T-helper 17 cell (primary cell): ENCODE measurements at regions not wholly inside any gene's neighbourhood (a gene's known extent, or its start where the extent isn't known, plus 50 kb on each side); places are given as distances from the start of the nearest gene placed in this dataset.

Experiments
- ATAC-seq: fragments of 150-1000 bp; cut with Tn5 transposase; 2 replicates; pipeline ENCODE4 v1.10.0; 2021; ENCODE audit warnings: mild to moderate bottlenecking, moderate library complexity
- DNase-seq, 3 donors: peaks; one replicate each; pipeline versions ENCODE4 v3.0.0 to v3.0.0-alpha.2; 2020 to 2021
- H3K9me3 ChIP-seq: one replicate; pipeline ENCODE4 v1.7.0; 2013; ENCODE audit warnings: low read length, mild to moderate bottlenecking; ENCODE audit not compliant: control insufficient read depth, poor library complexity, severe bottlenecking
- H3K27ac Mint-ChIP-seq: one replicate; pipeline ENCODE4 v1.8.0; 2022; ENCODE audit warnings: mild to moderate bottlenecking, moderate library complexity, mixed read lengths
- H3K27me3 Mint-ChIP-seq: one replicate; pipeline ENCODE4 v1.8.0; 2022; ENCODE audit warnings: mixed read lengths
- H3K36me3 Mint-ChIP-seq: one replicate; pipeline ENCODE4 v1.8.0; 2022; ENCODE audit warnings: low read depth, mixed read lengths
- H3K4me1 Mint-ChIP-seq: one replicate; pipeline ENCODE4 v1.8.0; 2022; ENCODE audit warnings: mild to moderate bottlenecking, mixed read lengths
- H3K4me3 Mint-ChIP-seq: one replicate; pipeline ENCODE4 v1.8.0; 2022; ENCODE audit warnings: mild to moderate bottlenecking, moderate library complexity, mixed read lengths

DNA sequence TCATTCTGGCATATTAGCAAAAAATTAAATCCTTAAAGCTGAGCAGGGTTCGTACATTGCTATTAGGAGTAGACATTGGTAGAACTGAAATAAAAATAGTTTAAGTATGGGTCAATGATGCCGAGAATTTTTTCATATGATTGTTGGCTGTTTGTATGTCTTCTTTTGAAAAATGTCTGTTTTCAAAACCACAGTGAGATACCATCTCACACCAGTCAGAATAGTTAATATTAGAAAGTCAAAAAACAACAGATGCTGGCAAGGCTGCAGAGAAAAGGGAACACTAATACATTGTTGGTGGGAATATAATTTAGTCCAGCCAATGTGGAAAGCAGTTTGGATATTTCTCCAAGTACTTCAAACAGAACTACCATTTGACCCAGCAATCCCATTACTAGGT is 410.8 kb upstream of the TRIB2 start:
- Mint-ChIP-seq H3K4me1 (peaks cover 24% of the 10 kb centered on the region), H3K27me3 (no peaks in the 10 kb centered on the region), H3K27ac (no peak overlapping the region), H3K36me3 (no peaks in the 10 kb centered on the region), H3K4me3 (no peak overlapping the region)
- H3K9me3 ChIP-seq, result no peaks in the 10 kb centered on the region
- ATAC-seq (no peak), DNase-seq (no peak)

GRCh38 chr2:12310399-12310798 is 406.3 kb upstream of the TRIB2 start:
- Mint-ChIP-seq H3K4me1 (peaks cover 12% of the 10 kb centered on the region), H3K36me3 (no peaks in the 10 kb centered on the region), H3K4me3 (no peak overlapping the region), H3K27ac (no peak overlapping the region), H3K27me3 (no peaks in the 10 kb centered on the region)
- no peaks in the 10 kb centered on the region for H3K9me3 ChIP-seq
- ATAC-seq (no peak), DNase-seq (no peak)

DNA sequence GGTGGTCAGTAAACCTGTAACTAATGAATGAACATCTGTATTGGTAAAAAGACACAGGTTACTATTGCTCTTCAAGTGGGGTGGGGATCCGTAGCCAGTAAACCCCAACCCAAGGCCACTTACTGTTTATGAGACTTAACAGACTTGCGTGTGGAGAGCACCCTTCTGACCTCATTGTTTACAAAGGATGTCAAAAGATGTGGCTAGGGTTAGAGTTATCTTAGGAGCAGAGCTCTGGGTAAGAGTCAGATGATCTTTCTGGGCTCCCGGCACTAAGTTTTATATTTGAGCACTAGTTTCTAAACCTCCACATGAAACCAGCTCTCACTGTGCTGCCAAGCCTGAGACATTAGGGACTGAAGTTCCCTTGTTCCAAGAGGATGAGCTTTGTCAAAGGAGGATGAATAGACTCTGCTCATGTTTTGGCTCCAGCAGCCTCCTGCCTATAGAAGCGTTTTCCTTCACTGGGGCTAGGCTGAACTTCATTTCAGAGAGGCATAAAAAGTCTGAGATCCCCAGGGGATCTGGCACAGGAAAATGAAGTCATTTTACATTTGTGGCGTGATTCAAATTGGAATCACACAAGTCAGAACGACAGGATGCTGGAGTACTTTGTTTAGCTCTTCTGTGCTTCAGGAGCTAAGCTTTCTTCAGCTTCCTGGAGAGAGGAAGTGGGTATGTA is 403.1 kb upstream of the TRIB2 start:
- Mint-ChIP-seq H3K27ac (no peak overlapping the region), H3K4me1 (peaks cover 12% of the 10 kb centered on the region), H3K4me3 (no peak overlapping the region), H3K36me3 (no peaks in the 10 kb centered on the region), H3K27me3 (no peaks in the 10 kb centered on the region)
- no peak for ATAC-seq
- no peaks in the 10 kb centered on the region for H3K9me3 ChIP-seq
- no peak for DNase-seq

- Mint-ChIP-seq H3K36me3 (no peaks in the 10 kb centered on the region), H3K27ac (no peak overlapping the region), H3K4me1 (peaks cover 9% of the 10 kb centered on the region), H3K27me3 (no peaks in the 10 kb centered on the region), H3K4me3 (no peak overlapping the region)
- DNase-seq (no peak), ATAC-seq (no peak)
- no peaks in the 10 kb centered on the region for H3K9me3 ChIP-seq
These were observed 402.5 kb upstream of the TRIB2 start for GRCh38 chr2:12314127-12314760.

DNA sequence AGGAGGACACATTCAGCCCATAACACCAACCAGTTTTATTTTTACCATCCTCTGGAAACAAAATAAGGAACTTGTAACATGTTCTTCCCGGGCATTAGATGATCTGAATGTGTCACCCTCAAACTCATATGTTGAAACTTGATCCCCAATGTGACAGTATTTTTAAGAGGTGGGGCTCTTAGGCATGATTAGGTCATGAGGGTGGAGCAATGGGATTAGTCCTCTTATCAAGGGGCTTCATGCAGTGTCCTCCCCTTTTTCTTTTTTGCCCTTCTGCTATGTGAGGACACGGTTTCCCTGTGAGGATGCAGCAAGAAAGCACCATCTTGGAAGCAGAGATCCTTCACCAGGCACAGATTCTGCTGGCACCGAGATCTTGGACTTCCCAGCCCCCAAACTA is 401.5 kb upstream of the TRIB2 start:
- Mint-ChIP-seq H3K36me3 (no peaks in the 10 kb centered on the region), H3K4me3 (no peak overlapping the region), H3K4me1 (peaks cover 9% of the 10 kb centered on the region), H3K27me3 (no peaks in the 10 kb centered on the region), H3K27ac (no peak overlapping the region)
- DNase-seq (no peak), ATAC-seq (no peak)
- no peaks in the 10 kb centered on the region for H3K9me3 ChIP-seq

GRCh38 chr2:12316476-12316875 is 400.3 kb upstream of the TRIB2 start:
- ATAC-seq, result no peak
- no peak for DNase-seq
- H3K27me3 Mint-ChIP-seq, result no peaks in the 10 kb centered on the region
- peaks cover 2% of the 10 kb centered on the region for H3K4me1 Mint-ChIP-seq
- H3K9me3 ChIP-seq, result no peaks in the 10 kb centered on the region
- H3K4me3 Mint-ChIP-seq, result no peak overlapping the region
- H3K27ac Mint-ChIP-seq, result no peak overlapping the region
- H3K36me3 Mint-ChIP-seq, result no peaks in the 10 kb centered on the region

DNA sequence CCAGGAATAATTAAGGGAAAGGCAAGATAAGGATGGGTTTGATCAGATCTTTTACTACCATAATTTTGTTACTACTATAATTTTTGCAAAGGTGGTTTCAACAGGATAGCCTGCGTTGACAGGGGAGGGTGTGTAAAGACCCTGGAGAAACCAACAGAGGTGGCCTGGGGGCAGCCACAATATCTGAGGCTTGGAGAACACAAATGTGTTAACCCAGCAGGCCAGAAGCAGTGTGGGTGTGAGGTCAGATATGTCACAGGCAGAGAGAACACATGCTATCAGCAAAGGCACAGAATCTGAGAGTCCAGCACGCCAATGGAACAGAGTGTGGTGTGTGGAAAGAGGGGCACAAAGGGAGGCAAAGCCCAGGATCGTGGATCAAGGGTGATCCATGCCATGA is 399.4 kb upstream of the TRIB2 start:
- peaks cover 2% of the 10 kb centered on the region for H3K4me1 Mint-ChIP-seq
- DNase-seq (no peak), ATAC-seq (no peak)
- no peak overlapping the region for H3K4me3 Mint-ChIP-seq
- no peaks in the 10 kb centered on the region for H3K36me3 Mint-ChIP-seq
- H3K27ac Mint-ChIP-seq, result no peak overlapping the region
- no peaks in the 10 kb centered on the region for H3K27me3 Mint-ChIP-seq
- H3K9me3 ChIP-seq, result no peaks in the 10 kb centered on the region

DNA sequence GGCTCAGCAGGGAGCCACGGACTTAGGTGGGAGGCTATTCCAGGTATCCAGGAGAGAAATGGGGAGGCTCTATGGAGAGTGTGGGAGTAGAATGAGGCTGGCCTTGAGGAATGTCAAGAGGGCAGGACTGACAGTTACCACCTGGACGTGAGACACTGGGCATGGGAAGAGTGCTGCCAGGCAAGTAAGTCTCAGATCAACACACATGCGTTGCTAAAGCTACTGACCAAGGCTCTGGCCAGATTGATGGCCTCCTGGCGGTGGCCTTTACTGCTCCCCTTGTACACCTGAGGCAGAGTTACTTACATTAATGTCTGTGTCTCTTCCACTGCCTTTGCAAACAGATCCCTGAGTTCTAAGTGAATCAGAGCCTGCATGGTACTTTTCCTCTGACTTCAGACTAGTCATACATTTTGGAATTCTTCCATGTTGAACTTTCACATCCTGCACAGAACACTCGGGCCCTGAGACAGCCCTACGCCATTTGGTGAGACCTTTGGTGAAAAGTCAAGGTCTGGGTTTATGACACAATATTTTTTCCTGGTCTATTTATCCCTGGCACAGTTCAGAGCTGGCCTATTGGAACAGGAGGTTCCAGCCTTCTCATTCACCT is 398.8 kb upstream of the TRIB2 start:
- Mint-ChIP-seq H3K27me3 (no peaks in the 10 kb centered on the region), H3K36me3 (no peaks in the 10 kb centered on the region), H3K27ac (no peak overlapping the region), H3K4me1 (peaks cover 2% of the 10 kb centered on the region), H3K4me3 (no peak overlapping the region)
- DNase-seq (no peak), ATAC-seq (no peak)
- no peaks in the 10 kb centered on the region for H3K9me3 ChIP-seq

DNA sequence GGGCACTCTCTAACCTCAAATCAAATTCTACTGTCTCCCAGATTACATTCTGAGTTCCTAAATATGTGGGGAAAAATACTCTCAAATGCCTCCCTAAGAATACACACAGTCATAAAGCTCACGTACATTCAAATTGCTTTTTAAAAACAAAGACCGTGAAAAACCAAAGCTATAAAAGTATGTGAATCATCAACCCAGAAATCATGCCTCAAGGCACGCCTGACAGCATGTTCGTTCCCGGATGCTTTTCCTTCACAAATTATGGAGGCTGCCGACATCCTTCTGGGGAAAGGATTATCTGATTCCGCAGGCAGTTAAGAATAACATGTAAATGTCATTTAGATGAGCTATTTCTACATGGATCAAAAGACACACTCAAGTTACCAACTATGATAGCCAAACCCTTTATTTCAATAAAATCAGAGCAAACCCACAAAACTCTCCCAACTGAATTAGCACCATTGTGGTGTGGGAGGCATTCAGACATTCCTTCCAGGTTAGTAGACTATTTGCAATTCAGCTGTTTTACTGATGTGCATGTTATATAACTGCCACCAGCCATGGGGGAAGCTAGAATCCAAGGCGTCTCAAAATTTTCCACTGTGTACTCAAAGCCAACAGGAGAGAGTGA is 398.2 kb upstream of the TRIB2 start:
- DNase-seq, result no peak
- H3K27me3 Mint-ChIP-seq, result no peaks in the 10 kb centered on the region

DNA sequence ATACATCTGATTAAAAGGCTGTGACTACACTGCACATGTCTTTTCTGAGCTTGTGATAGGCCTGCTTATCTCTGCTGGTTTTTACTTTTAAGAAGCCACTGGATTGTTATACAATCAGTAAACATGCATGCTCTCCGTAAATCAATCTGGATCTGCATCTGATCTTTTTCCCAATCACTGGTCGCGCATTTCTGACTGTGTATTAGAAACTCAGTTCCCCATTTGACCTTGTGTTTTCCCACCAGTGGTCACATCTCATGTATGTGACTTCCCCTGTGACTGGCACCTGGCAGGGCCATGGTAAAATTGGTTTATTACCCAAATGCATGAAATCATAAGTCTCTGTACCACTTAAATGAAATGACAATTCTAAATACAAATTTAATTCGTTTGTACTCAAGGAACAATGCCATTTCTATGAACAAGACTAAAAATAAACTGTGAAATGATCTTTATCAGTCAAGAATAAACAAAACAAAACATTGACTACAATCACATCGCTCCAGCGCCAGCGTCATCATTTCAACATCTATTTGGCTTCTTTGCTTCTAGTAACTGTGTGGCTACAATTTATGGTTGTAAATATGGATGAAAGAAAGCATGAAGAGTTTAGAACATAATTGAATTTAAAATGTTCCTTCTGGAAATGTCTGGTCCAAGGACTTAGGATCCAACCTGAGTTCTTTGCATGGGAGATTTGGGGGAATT is 396.6 kb upstream of the TRIB2 start:
- no peak overlapping the region for H3K27ac Mint-ChIP-seq
- H3K4me1 Mint-ChIP-seq, result no peaks in the 10 kb centered on the region
- H3K9me3 ChIP-seq, result no peaks in the 10 kb centered on the region
- no peaks in the 10 kb centered on the region for H3K36me3 Mint-ChIP-seq
- no peak overlapping the region for H3K4me3 Mint-ChIP-seq
- ATAC-seq, result no peak
- no peaks in the 10 kb centered on the region for H3K27me3 Mint-ChIP-seq
- no peak for DNase-seq

More for the DNA sequence above, 398.2 kb upstream of the TRIB2 start:
- H3K4me1 Mint-ChIP-seq, result no peaks in the 10 kb centered on the region
- no peak for ATAC-seq
- no peak overlapping the region for H3K4me3 Mint-ChIP-seq
- no peak overlapping the region for H3K27ac Mint-ChIP-seq
- no peaks in the 10 kb centered on the region for H3K36me3 Mint-ChIP-seq
- no peaks in the 10 kb centered on the region for H3K9me3 ChIP-seq

GRCh38 chr2:12320991-12321641 is 395.6 kb upstream of the TRIB2 start:
- H3K4me1 Mint-ChIP-seq, result no peaks in the 10 kb centered on the region
- H3K27me3 Mint-ChIP-seq, result no peaks in the 10 kb centered on the region
- ATAC-seq (no peak), DNase-seq (no peak)
- H3K36me3 Mint-ChIP-seq, result no peaks in the 10 kb centered on the region
- no peaks in the 10 kb centered on the region for H3K9me3 ChIP-seq
- no peak overlapping the region for H3K4me3 Mint-ChIP-seq
- no peak overlapping the region for H3K27ac Mint-ChIP-seq

DNA sequence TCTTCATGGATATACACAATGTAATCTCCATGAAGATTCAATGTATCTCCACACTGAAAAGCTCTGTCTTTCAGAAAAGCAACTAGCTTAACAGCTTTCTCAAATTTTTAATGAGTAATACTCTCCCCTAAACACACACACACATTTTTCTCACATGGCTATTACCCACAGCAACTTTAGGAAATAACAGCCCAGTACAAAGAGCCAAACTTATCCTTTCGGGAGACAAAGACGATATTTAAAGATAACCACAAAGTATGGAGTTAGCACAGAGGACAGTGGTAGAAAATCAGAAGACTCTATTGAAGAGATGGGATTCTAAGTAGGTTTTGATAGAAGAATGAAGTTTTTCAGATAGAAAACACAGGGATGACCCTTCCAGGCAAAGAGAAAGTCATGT is 394.9 kb upstream of the TRIB2 start:
- Mint-ChIP-seq H3K4me1 (peaks cover 5% of the 10 kb centered on the region), H3K4me3 (no peak overlapping the region), H3K27me3 (no peaks in the 10 kb centered on the region), H3K36me3 (no peaks in the 10 kb centered on the region), H3K27ac (no peak overlapping the region)
- no peak for ATAC-seq
- H3K9me3 ChIP-seq, result no peaks in the 10 kb centered on the region
- DNase-seq, result no peak

- Mint-ChIP-seq H3K36me3 (no peaks in the 10 kb centered on the region), H3K27me3 (no peaks in the 10 kb centered on the region), H3K27ac (no peak overlapping the region), H3K4me1 (peaks cover 5% of the 10 kb centered on the region), H3K4me3 (no peak overlapping the region)
- DNase-seq (no peak), ATAC-seq (no peak)
- no peaks in the 10 kb centered on the region for H3K9me3 ChIP-seq
These were observed 390.9 kb upstream of the TRIB2 start for GRCh38 chr2:12325806-12326205.
